HG02610 (cell line): ENCODE measurements at regions not wholly inside any gene's neighbourhood (a gene's known extent, or its start where the extent isn't known, plus 50 kb on each side); places are given as distances from the start of the nearest gene placed in this dataset.
A peak's percentile ranks its signal among the peaks of the same experiment; 100 is the strongest.
"Not testable (repeated sequence)": the region's sequence is repeated elsewhere in the genome, so short reads cannot be mapped to it uniquely, and the experiment has no call there.

Source experiments
- ATAC-seq: cut with Tn5 transposase; IDR thresholded peaks from one replicate; pipeline ENCODE4 v1.9.1; 2021; ENCODE audit warnings: mild to moderate bottlenecking, moderate library complexity; ENCODE audit not compliant: unreplicated experiment

DNA sequence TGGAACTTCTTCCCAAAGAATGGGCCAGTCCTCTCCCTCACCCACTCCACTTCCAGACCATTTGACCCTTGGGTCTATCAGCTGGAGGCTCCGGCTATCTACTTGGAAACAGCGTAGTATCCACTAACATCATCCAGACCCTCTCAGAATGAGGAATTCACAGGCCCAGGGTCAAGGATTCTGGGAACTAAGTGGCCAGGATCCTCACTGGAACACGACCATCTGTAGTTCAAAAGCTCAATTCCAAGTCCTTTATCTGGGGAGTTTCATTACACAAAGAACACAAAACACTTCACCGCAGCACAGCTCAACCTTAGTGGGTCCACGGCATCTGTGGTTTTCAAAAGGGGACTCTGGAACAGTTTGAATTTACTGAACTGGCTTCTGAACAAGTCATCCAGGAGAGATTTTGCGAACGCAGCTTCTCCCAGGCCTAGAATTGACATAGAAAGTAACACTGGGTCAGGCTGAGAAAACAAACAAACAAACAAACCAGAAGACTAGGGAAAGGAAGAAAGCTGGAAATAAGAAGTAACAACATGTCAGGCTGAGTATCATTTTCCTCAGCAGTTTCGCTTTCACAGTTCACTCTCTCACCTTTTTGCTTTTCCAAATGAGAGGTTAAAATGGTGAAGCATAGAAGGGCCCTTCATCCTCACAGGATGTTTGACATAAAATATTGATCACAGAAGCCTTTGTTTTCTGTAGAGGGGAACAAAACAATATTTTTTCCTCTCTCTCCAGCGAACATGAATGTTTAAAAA lies 57.6 kb upstream of the USP6NL start:
- ATAC-seq = no peak

DNA sequence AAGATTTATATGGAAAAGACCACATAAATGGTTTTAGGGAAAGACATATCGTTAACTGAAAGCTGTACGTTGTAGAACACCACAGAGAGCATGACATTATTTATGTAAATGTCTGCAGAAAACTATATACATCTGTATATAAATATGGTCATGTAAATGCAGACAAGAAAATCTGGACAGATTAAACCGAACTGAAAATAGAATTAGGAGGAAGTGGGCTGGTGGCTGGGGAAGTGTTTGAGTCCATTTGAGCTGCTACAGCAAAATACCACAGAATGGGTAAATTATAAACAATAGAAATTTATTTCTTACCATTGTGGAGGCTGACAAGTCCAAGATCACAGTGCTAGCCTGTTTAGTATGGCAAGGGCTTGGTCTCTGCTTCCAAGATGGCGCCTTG lies 56.3 kb upstream of the USP6NL start:
- ATAC-seq = no peak

DNA sequence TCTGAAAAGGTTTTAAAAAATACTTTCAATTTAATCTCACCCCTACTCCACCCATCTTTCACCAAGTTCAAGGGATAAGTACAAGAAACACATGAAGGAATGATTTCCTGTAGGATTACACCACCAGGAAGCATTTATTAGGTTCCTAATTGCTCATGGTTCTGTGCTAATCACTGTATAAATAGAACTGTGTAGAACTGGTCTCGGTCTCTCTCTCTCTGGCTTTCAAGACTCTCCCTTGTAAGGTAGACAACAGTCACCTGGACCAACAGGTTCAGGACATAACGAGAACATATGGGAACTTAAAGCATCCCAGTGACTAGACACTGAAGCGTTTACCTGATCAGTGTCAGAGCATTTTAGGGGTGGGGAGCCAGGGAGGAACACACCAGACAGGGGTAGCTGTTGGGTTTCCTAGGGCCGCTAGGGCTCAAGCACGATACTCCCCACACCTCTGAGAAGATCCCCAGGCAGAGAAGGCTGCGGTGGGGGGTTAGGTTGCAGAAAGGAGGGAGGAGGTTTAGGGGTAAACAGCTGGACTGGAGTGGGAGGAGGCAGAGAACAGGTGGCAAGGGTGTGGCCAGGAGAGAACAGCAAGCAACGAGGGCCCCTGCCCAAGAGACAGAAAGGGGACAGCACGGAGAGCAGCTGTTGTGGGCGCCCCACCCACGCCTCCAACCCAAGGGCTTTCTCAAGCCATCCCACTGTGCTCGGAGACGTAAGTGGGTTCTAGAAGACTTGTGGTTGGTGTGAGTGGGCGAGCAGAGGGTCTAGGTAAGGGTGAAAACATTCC lies 52.5 kb upstream of the USP6NL start:
- peak; percentile 74 for ATAC-seq

DNA sequence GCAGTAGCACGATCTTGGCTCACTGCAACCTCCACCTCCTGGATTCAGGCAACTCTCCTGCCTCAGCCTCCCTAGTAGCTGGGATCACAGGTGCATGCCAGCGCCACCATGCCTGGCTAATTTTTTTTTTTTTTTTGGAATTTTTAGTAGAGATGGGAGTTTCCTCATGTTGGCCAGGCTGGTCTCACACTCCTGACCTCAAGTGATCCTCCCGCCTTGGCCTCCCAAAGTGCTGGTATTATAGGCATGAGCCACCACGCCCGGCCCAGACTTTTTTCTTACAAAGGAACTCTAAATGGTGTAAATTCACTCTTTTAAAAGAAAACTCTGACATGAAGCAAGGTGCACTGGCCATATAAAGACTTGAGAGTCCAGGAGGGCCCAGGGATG lies 51.7 kb upstream of the USP6NL start:
- not testable (repeated sequence) for ATAC-seq

DNA sequence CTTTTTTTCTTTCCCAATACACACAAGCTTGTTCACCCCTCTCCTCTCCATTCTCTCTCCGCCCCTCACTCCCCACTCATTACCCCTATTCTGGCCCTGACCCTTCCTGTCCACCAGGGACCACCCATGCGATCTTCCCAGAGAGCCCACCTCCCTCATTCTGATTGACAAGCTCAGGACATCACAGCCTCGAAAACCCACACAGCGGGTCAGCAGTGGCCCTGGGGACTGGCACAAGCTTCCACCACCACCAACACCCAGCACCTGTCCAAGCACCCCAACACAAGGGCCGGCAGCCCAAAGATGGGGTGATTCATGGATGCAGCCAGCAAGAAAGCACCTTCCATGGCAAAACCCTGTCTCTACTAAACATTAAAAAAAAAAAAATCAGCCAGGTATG lies 50.0 kb upstream of the USP6NL start:
- ATAC-seq = no peak
